ENCODE measurements at regions not wholly inside any gene's neighbourhood (a gene's known extent, or its start where the extent isn't known, plus 50 kb on each side); places are given as distances from the start of the nearest gene placed in this dataset.

- no peak overlapping the region for H3K4me3 ChIP-seq (replicated peaks in 1 of 3; ENCODE audit: insufficient read depth in 1 of 3, low read depth in 1 of 3, low read length in 3 of 3)
- H3K9me1 ChIP-seq (replicated peaks; ENCODE audit: control insufficient read depth, extremely low read depth, insufficient read depth, low read length) = no peaks in the 10 kb centered on the region
- ChIA-PET POLR2A (no interaction called here), CTCF (interaction anchor here (0.8 kb wide), 1 partner anchor 209 kb away, joined by 3 read pairs; no protein-coding TSS in a partner anchor)
- TF ChIP-seq, protein P1, sequence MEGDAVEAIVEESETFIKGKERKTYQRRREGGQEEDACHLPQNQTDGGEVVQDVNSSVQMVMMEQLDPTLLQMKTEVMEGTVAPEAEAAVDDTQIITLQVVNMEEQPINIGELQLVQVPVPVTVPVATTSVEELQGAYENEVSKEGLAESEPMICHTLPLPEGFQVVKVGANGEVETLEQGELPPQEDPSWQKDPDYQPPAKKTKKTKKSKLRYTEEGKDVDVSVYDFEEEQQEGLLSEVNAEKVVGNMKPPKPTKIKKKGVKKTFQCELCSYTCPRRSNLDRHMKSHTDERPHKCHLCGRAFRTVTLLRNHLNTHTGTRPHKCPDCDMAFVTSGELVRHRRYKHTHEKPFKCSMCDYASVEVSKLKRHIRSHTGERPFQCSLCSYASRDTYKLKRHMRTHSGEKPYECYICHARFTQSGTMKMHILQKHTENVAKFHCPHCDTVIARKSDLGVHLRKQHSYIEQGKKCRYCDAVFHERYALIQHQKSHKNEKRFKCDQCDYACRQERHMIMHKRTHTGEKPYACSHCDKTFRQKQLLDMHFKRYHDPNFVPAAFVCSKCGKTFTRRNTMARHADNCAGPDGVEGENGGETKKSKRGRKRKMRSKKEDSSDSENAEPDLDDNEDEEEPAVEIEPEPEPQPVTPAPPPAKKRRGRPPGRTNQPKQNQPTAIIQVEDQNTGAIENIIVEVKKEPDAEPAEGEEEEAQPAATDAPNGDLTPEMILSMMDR (IDR thresholded peaks at IDR 0.05; ENCODE audit: extremely low read depth in 1 of 2, insufficient read depth in 1 of 2, low read depth in 1 of 2, low read length in 2 of 2) = no peak
- TF ChIP-seq JUN (IDR thresholded peaks at IDR 0.05; ENCODE audit: borderline replicate concordance, insufficient read depth, insufficient read length, low read depth) (no peak), MAX (IDR thresholded peaks at IDR 0.05; ENCODE audit: insufficient read depth, insufficient read length) (no peak), FOS (IDR thresholded peaks at IDR 0.05; ENCODE audit: borderline replicate concordance, insufficient read depth, low read length) (no peak), GATA2 (IDR thresholded peaks at IDR 0.05; ENCODE audit: insufficient read depth, insufficient read length, low read depth, low read length) (no peak), POLR2AphosphoS5 (IDR thresholded peaks at IDR 0.05; ENCODE audit: insufficient read depth, low read depth, low read length) (no peak), MYC (IDR thresholded peaks at IDR 0.05; ENCODE audit: low read depth, low read length) (no peak), EZH2 (IDR thresholded peaks at IDR 0.05; ENCODE audit: borderline replicate concordance, low read depth, low read length, severe bottlenecking) (no peak), POLR2A (IDR thresholded peaks at IDR 0.05; ENCODE audit: low read depth, low read length) (no peak)
- no peaks in the 10 kb centered on the region for H4K20me1 ChIP-seq (replicated peaks; ENCODE audit: control insufficient read depth, extremely low read depth, insufficient read depth, low read length)
- intact Hi-C loops (cut with micrococcal nuclease) (no loop called here), dilution Hi-C loops (cut with MboI; ENCODE audit: extremely low pct_ligation_motif_present, low sequenced_read_pairs) (no loop called here)
- no peaks in the 10 kb centered on the region for H3K27me3 ChIP-seq (ENCODE audit: control insufficient read depth in 2 of 2, insufficient read depth in 2 of 2, low read length in 2 of 2)
- FAIRE-seq (no peak), DNase-seq (ENCODE audit: low read depth, low spot score) (no peak)
- BruUV-seq (replicated peaks) = no TSS peak
- no peak overlapping the region for H2AFZ ChIP-seq (ENCODE audit: low read depth, low read length)
- no peak overlapping the region for H3K9ac ChIP-seq (replicated peaks; ENCODE audit: extremely low read depth, insufficient read depth, low read length)
- H3K9me3 ChIP-seq (replicated peaks; ENCODE audit: control insufficient read depth, insufficient read depth, low read length) = no peaks in the 10 kb centered on the region
- no peaks in the 10 kb centered on the region for H3K4me1 ChIP-seq (ENCODE audit: control insufficient read depth, extremely low read depth, insufficient read depth, low read length)
- H3K27ac ChIP-seq (ENCODE audit: insufficient read depth, low read depth, low read length) = no peak overlapping the region
- H3K79me2 ChIP-seq (ENCODE audit: control insufficient read depth, insufficient read depth, low read length) = no peaks in the 10 kb centered on the region
- no peak overlapping the region for H3K4me2 ChIP-seq (ENCODE audit: insufficient read depth, low read length)
- no peaks in the 10 kb centered on the region for H3K36me3 ChIP-seq (ENCODE audit: control insufficient read depth in 2 of 2, extremely low read depth in 1 of 2, insufficient read depth in 2 of 2, low read length in 2 of 2)
Measured at GRCh38 chr3:24899373-24899772, 404.7 kb upstream of the THRB start.

All from endothelial cell of umbilical vein (primary cell).